HEK293 (cell line): ENCODE measurements at regions not wholly inside any gene's neighbourhood (a gene's known extent, or its start where the extent isn't known, plus 50 kb on each side); places are given as distances from the start of the nearest gene placed in this dataset.

Source experiments
- CTCF ChIA-PET: fragments of 350-600 bp; formaldehyde crosslinking; extraction: SDS; loops from one replicate; lab custom pipeline; 2021; ENCODE audit warnings: antibody characterized with exemption; lab: Yijun Ruan, JAX
- POLR2A ChIA-PET: fragments of 300-600 bp; formaldehyde crosslinking; extraction: SDS; loops from one replicate; lab custom pipeline; 2020; ENCODE audit warnings: antibody characterized with exemption, inconsistent platforms; lab: Yijun Ruan, JAX
- H3K27ac ChIP-seq: fragments of 200-500 bp; sonication (Bioruptor generic); 2 replicates; pipeline ENCODE4 v1.5.1; 2014; ENCODE audit warnings: low read depth, low read length, control low read depth, inconsistent platforms; ENCODE audit errors: extremely low read depth
- H3K36me3 ChIP-seq, 2 experiments: fragments of 200-500 bp in 1 of 2; sonication (Bioruptor generic) in 1 of 2; 1 replicate in 1 of 2; 2 replicates in 1 of 2; pipeline ENCODE4 v1.5.1; 2014 to 2017; ENCODE audit warnings: inconsistent platforms in 2 of 2, low read length in 2 of 2; ENCODE audit not compliant: control insufficient read depth in 2 of 2, insufficient read depth in 1 of 2
- H3K4me1 ChIP-seq: fragments of 200-500 bp; sonication (Bioruptor generic); 2 replicates; pipeline ENCODE4 v1.5.1; 2014; ENCODE audit warnings: mild to moderate bottlenecking, low read length, inconsistent platforms; ENCODE audit not compliant: control insufficient read depth, insufficient read depth
- H3K4me3 ChIP-seq: 2 replicates; pipeline ENCODE4 v1.5.1; 2011; ENCODE audit warnings: low read depth, mild to moderate bottlenecking, control low read depth, low read length, moderate library complexity
- H3K9me3 ChIP-seq: fragments of 200-500 bp; sonication (Bioruptor generic); 2 replicates; pipeline ENCODE4 v1.5.1; 2014; ENCODE audit warnings: low read depth, low read length, inconsistent platforms; ENCODE audit not compliant: control insufficient read depth, insufficient read depth
- BCL11B ChIP-seq: fragments of 450-650 bp; formaldehyde crosslinking; IDR thresholded peaks from 2 replicates; pipeline ENCODE4 v1.5.1; 2016; ENCODE audit warnings: low read depth, missing biosample characterization, missing genetic modification characterization
- HOXA7 ChIP-seq: sonication (generic); formaldehyde crosslinking; IDR thresholded peaks from 2 replicates; pipeline ENCODE4 v1.8.1; 2022; ENCODE audit warnings: missing genetic modification reagents, borderline replicate concordance
- MYNN ChIP-seq: fragments of 450-650 bp; formaldehyde crosslinking; IDR thresholded peaks from 2 replicates; pipeline ENCODE4 v1.5.1; 2016; ENCODE audit warnings: missing biosample characterization, missing genetic modification characterization, borderline replicate concordance
- MZF1 ChIP-seq: fragments of 450-650 bp; formaldehyde crosslinking; IDR thresholded peaks from 2 replicates; pipeline ENCODE4 v1.5.1; 2017; ENCODE audit warnings: missing biosample characterization, missing genetic modification characterization, borderline replicate concordance
- SCRT1 ChIP-seq: fragments of 450-650 bp; formaldehyde crosslinking; IDR thresholded peaks from 2 replicates; pipeline ENCODE4 v1.5.1; 2016; ENCODE audit warnings: missing biosample characterization, missing genetic modification characterization, borderline replicate concordance
- ZBTB1 ChIP-seq: fragments of 450-650 bp; formaldehyde crosslinking; IDR thresholded peaks from 2 replicates; pipeline ENCODE4 v1.5.1; 2016; ENCODE audit warnings: missing biosample characterization, missing genetic modification characterization
- ZBTB44 ChIP-seq: fragments of 450-650 bp; IDR thresholded peaks from 2 replicates; pipeline ENCODE4 v1.5.1; 2018; ENCODE audit warnings: missing biosample characterization, mild to moderate bottlenecking, missing genetic modification characterization
- ZBTB7A ChIP-seq: fragments of 450-650 bp; formaldehyde crosslinking; IDR thresholded peaks from 2 replicates; pipeline ENCODE4 v1.5.1; 2016; ENCODE audit warnings: low read depth, missing biosample characterization, missing genetic modification characterization
- ZBTB8A ChIP-seq: fragments of 450-650 bp; formaldehyde crosslinking; IDR thresholded peaks from 2 replicates; pipeline ENCODE4 v1.5.1; 2016; ENCODE audit warnings: missing biosample characterization, missing genetic modification characterization
- ZIC2 ChIP-seq: fragments of 450-650 bp; formaldehyde crosslinking; IDR thresholded peaks from 2 replicates; pipeline ENCODE4 v1.5.1; 2016; ENCODE audit warnings: missing biosample characterization, missing genetic modification characterization
- ZNF184 ChIP-seq: fragments of 450-650 bp; IDR thresholded peaks from 2 replicates; pipeline ENCODE4 v1.5.1; 2018; ENCODE audit warnings: missing biosample characterization, mild to moderate bottlenecking, missing genetic modification characterization
- ZNF211 ChIP-seq: fragments of 450-650 bp; formaldehyde crosslinking; IDR thresholded peaks from 2 replicates; pipeline ENCODE4 v1.5.1; 2016; ENCODE audit warnings: low read depth, missing biosample characterization, missing genetic modification characterization
- ZNF239 ChIP-seq: fragments of 450-650 bp; formaldehyde crosslinking; IDR thresholded peaks from 2 replicates; pipeline ENCODE4 v1.5.1; 2016; ENCODE audit warnings: missing biosample characterization, missing genetic modification characterization
- ZNF37A ChIP-seq: fragments of 450-650 bp; IDR thresholded peaks from 2 replicates; pipeline ENCODE4 v1.5.1; 2018; ENCODE audit warnings: missing biosample characterization, missing genetic modification characterization
- ZNF501 ChIP-seq: fragments of 450-650 bp; formaldehyde crosslinking; IDR thresholded peaks from 2 replicates; pipeline ENCODE4 v1.5.1; 2016; ENCODE audit warnings: missing biosample characterization, missing genetic modification characterization
- ZNF530 ChIP-seq: fragments of 450-650 bp; formaldehyde crosslinking; IDR thresholded peaks from 2 replicates; pipeline ENCODE4 v1.5.1; 2016; ENCODE audit warnings: low read depth, missing biosample characterization, missing genetic modification characterization
- ZNF555 ChIP-seq: fragments of 450-650 bp; formaldehyde crosslinking; conservative IDR thresholded peaks from 2 replicates; pipeline ENCODE4 v1.5.1; 2017; ENCODE audit warnings: missing biosample characterization, mild to moderate bottlenecking, missing genetic modification characterization, inconsistent platforms
- ZNF558 ChIP-seq: fragments of 450-650 bp; formaldehyde crosslinking; IDR thresholded peaks from 2 replicates; pipeline ENCODE4 v1.5.1; 2016; ENCODE audit warnings: missing biosample characterization, missing genetic modification characterization
- ZNF621 ChIP-seq: fragments of 450-650 bp; formaldehyde crosslinking; IDR thresholded peaks from 2 replicates; pipeline ENCODE4 v1.5.1; 2017; ENCODE audit warnings: missing biosample characterization, missing genetic modification characterization
- ZNF623 ChIP-seq: fragments of 450-650 bp; formaldehyde crosslinking; IDR thresholded peaks from 2 replicates; pipeline ENCODE4 v1.5.1; 2016; ENCODE audit warnings: missing biosample characterization, missing genetic modification characterization
- ZNF670 ChIP-seq: fragments of 450-650 bp; formaldehyde crosslinking; IDR thresholded peaks from 2 replicates; pipeline ENCODE4 v1.5.1; 2016; ENCODE audit warnings: missing biosample characterization, missing genetic modification characterization, low read depth
- ZNF707 ChIP-seq: fragments of 450-650 bp; formaldehyde crosslinking; IDR thresholded peaks from 2 replicates; pipeline ENCODE4 v1.5.1; 2016; ENCODE audit warnings: missing biosample characterization, missing genetic modification characterization
- ZNF843 ChIP-seq: fragments of 450-650 bp; formaldehyde crosslinking; IDR thresholded peaks from 2 replicates; pipeline ENCODE4 v1.5.1; 2016; ENCODE audit warnings: missing biosample characterization, missing genetic modification characterization
- ZSCAN16 ChIP-seq: fragments of 450-650 bp; formaldehyde crosslinking; IDR thresholded peaks from 2 replicates; pipeline ENCODE4 v1.5.1; 2016; ENCODE audit warnings: missing biosample characterization, missing genetic modification characterization
- ZSCAN18 ChIP-seq: fragments of 450-650 bp; formaldehyde crosslinking; IDR thresholded peaks from 2 replicates; pipeline ENCODE4 v1.5.1; 2016; ENCODE audit warnings: missing biosample characterization, missing genetic modification characterization
- TF ChIP-seq, protein P1 (sequence below): fragments of 450-650 bp; formaldehyde crosslinking; IDR thresholded peaks from 2 replicates; pipeline ENCODE4 v1.5.1; 2016; ENCODE audit warnings: missing biosample characterization, missing genetic modification characterization
- TF ChIP-seq, protein P2 (sequence below): fragments of 450-650 bp; formaldehyde crosslinking; IDR thresholded peaks from 2 replicates; pipeline ENCODE4 v1.5.1; 2016; ENCODE audit warnings: missing biosample characterization, missing genetic modification characterization
- TF ChIP-seq, protein P3 (sequence below): fragments of 450-650 bp; formaldehyde crosslinking; optimal IDR thresholded peaks from 2 replicates; pipeline ENCODE3; 2016; ENCODE audit warnings: missing biosample characterization, mild to moderate bottlenecking, missing genetic modification characterization

- no peak overlapping the region for H3K27ac ChIP-seq
- H3K4me1 ChIP-seq = no peaks in the 10 kb centered on the region
- no peak for TF ChIP-seq ZSCAN16 (tag by site-specific recombination)
- TF ChIP-seq ZNF623 (tag by site-specific recombination) = no peak
- TF ChIP-seq, protein P1, sequence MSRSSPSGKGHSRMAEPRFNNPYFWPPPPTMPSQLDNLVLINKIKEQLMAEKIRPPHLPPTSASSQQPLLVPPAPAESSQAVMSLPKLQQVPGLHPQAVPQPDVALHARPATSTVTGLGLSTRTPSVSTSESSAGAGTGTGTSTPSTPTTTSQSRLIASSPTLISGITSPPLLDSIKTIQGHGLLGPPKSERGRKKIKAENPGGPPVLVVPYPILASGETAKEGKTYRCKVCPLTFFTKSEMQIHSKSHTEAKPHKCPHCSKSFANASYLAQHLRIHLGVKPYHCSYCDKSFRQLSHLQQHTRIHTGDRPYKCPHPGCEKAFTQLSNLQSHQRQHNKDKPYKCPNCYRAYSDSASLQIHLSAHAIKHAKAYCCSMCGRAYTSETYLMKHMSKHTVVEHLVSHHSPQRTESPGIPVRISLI = no peak
- TF ChIP-seq ZNF37A (tag by site-specific recombination) = no peak
- no peak for TF ChIP-seq ZBTB44 (tag by site-specific recombination)
- no peak for TF ChIP-seq ZBTB7A (tag by site-specific recombination)
- TF ChIP-seq BCL11B (tag by site-specific recombination) = no peak
- no peak for TF ChIP-seq ZNF555 (tag by site-specific recombination)
- no peak for TF ChIP-seq ZNF239 (tag by site-specific recombination)
- no peak for TF ChIP-seq ZNF707 (tag by site-specific recombination)
- no peak for TF ChIP-seq ZNF184
- TF ChIP-seq ZSCAN18 = no peak
- no peak for TF ChIP-seq ZIC2 (tag by site-specific recombination)
- no peak for TF ChIP-seq ZNF501 (tag by site-specific recombination)
- no peak for TF ChIP-seq ZNF530 (tag by site-specific recombination)
- TF ChIP-seq, protein P2, sequence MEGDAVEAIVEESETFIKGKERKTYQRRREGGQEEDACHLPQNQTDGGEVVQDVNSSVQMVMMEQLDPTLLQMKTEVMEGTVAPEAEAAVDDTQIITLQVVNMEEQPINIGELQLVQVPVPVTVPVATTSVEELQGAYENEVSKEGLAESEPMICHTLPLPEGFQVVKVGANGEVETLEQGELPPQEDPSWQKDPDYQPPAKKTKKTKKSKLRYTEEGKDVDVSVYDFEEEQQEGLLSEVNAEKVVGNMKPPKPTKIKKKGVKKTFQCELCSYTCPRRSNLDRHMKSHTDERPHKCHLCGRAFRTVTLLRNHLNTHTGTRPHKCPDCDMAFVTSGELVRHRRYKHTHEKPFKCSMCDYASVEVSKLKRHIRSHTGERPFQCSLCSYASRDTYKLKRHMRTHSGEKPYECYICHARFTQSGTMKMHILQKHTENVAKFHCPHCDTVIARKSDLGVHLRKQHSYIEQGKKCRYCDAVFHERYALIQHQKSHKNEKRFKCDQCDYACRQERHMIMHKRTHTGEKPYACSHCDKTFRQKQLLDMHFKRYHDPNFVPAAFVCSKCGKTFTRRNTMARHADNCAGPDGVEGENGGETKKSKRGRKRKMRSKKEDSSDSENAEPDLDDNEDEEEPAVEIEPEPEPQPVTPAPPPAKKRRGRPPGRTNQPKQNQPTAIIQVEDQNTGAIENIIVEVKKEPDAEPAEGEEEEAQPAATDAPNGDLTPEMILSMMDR (tag by site-specific recombination) = no peak
- ChIA-PET CTCF (no interaction called here), POLR2A (no interaction called here)
- H3K4me3 ChIP-seq = no peak overlapping the region
- no peaks in the 10 kb centered on the region for H3K9me3 ChIP-seq
- H3K36me3 ChIP-seq = no peaks in the 10 kb centered on the region
Measured at GRCh38 chr3:43854283-43854682, 163.5 kb downstream of the ABHD5 start.

DNA sequence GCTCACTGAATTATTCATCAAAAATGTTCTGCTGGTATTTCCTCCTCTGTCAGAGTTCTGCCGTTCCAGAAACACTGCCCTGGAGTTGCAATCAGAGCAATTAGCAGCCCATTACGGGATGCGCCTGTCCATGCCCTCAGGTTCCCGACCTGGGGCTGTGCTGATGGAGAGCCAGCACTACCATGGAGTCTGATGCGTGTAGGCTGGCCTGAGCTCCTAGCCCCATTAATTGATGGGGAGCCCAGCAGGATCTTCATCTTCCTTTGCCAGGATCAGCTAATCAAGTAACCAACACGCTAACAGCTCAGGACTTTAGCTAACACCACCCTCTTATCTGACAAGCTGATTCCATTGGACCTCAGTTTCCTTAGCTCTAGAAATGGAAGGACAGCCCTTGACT is 164.2 kb downstream of the ABHD5 start:
- H3K4me1 ChIP-seq = no peaks in the 10 kb centered on the region
- H3K36me3 ChIP-seq = no peaks in the 10 kb centered on the region
- no peak overlapping the region for H3K4me3 ChIP-seq
- H3K9me3 ChIP-seq = no peaks in the 10 kb centered on the region
- TF ChIP-seq ZNF211 (tag by site-specific recombination) = no peak
- TF ChIP-seq MZF1 = no peak
- TF ChIP-seq ZBTB1 (tag by site-specific recombination) = no peak
- no peak for TF ChIP-seq ZNF670 (tag by site-specific recombination)
- no peak for TF ChIP-seq ZBTB8A (tag by site-specific recombination)
- no peak for TF ChIP-seq SCRT1 (tag by site-specific recombination)
- TF ChIP-seq ZNF558 = no peak
- TF ChIP-seq, protein P3, sequence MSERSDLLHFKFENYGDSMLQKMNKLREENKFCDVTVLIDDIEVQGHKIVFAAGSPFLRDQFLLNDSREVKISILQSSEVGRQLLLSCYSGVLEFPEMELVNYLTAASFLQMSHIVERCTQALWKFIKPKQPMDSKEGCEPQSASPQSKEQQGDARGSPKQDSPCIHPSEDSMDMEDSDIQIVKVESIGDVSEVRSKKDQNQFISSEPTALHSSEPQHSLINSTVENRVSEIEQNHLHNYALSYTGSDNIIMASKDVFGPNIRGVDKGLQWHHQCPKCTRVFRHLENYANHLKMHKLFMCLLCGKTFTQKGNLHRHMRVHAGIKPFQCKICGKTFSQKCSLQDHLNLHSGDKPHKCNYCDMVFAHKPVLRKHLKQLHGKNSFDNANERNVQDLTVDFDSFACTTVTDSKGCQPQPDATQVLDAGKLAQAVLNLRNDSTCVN (tag by site-specific recombination) = no peak
- no peak for TF ChIP-seq ZNF843
- no peak for TF ChIP-seq MYNN (tag by site-specific recombination)
- no peak for TF ChIP-seq HOXA7 (CRISPR knock-in tag)
- no peak for TF ChIP-seq ZNF621 (tag by site-specific recombination)
- TF ChIP-seq, all 188 proteins: peak for 0
- POLR2A ChIA-PET = no interaction called here
- no peak overlapping the region for H3K27ac ChIP-seq
- CTCF ChIA-PET = interaction anchor here (0.6 to 1.9 kb wide), 16 partner anchors 8 to 448 kb away, joined by 3 to 19 read pairs (median 4); partner anchors contain the start of gene TOPAZ1
